ENCODE measurements at regions not wholly inside any gene's neighbourhood (a gene's known extent, or its start where the extent isn't known, plus 50 kb on each side); places are given as distances from the start of the nearest gene placed in this dataset.
"Not testable (repeated sequence)": the region's sequence is repeated elsewhere in the genome, so short reads cannot be mapped to it uniquely, and the experiment has no call there.

GRCh38 chrX:13179100-13179499 lies 134.7 kb upstream of the FAM9C start:
- Mint-ChIP-seq H3K27ac (no peak overlapping the region), H3K27me3 (no peaks in the 10 kb centered on the region), H3K4me3 (no peak overlapping the region), H3K9me3 (no peaks in the 10 kb centered on the region), H3K4me1 (peaks cover 15% of the 10 kb centered on the region), H3K36me3 (peaks cover 1% of the 10 kb centered on the region)

GRCh38 chrX:13177921-13178566 lies 133.6 kb upstream of the FAM9C start:
- H3K27me3 Mint-ChIP-seq, result no peaks in the 10 kb centered on the region
- peaks cover 1% of the 10 kb centered on the region for H3K36me3 Mint-ChIP-seq
- no peak overlapping the region for H3K27ac Mint-ChIP-seq
- peaks cover 15% of the 10 kb centered on the region for H3K4me1 Mint-ChIP-seq
- H3K4me3 Mint-ChIP-seq, result no peak overlapping the region
- no peaks in the 10 kb centered on the region for H3K9me3 Mint-ChIP-seq

- no peak overlapping the region for H3K4me3 Mint-ChIP-seq
- no peaks in the 10 kb centered on the region for H3K9me3 Mint-ChIP-seq
- H3K36me3 Mint-ChIP-seq, result peaks cover 1% of the 10 kb centered on the region
- no peaks in the 10 kb centered on the region for H3K27me3 Mint-ChIP-seq
- no peak overlapping the region for H3K27ac Mint-ChIP-seq
- H3K4me1 Mint-ChIP-seq, result peaks cover 15% of the 10 kb centered on the region
These were observed 130.6 kb upstream of the FAM9C start for GRCh38 chrX:13175056-13175455.

GRCh38 chrX:13170966-13171558 lies 126.6 kb upstream of the FAM9C start:
- Mint-ChIP-seq H3K4me1 (peaks cover 19% of the 10 kb centered on the region), H3K36me3 (peaks cover 3% of the 10 kb centered on the region), H3K27ac (no peak overlapping the region), H3K4me3 (no peak overlapping the region), H3K27me3 (no peaks in the 10 kb centered on the region), H3K9me3 (no peaks in the 10 kb centered on the region)

GRCh38 chrX:13169684-13170083 lies 125.3 kb upstream of the FAM9C start:
- no peaks in the 10 kb centered on the region for H3K27me3 Mint-ChIP-seq
- no peaks in the 10 kb centered on the region for H3K9me3 Mint-ChIP-seq
- H3K27ac Mint-ChIP-seq, result no peak overlapping the region
- H3K4me3 Mint-ChIP-seq, result no peak overlapping the region
- H3K36me3 Mint-ChIP-seq, result peaks cover 2% of the 10 kb centered on the region
- peaks cover 20% of the 10 kb centered on the region for H3K4me1 Mint-ChIP-seq

- Mint-ChIP-seq H3K27ac (peak overlapping the region; percentile 92), H3K36me3 (peaks cover 2% of the 10 kb centered on the region), H3K27me3 (no peaks in the 10 kb centered on the region), H3K4me3 (peak overlapping the region; percentile 80), H3K9me3 (no peaks in the 10 kb centered on the region), H3K4me1 (peaks cover 20% of the 10 kb centered on the region)
These were observed 123.8 kb upstream of the FAM9C start for GRCh38 chrX:13168269-13168668.

- Mint-ChIP-seq H3K27ac (peak overlapping the region; percentile 89), H3K27me3 (no peaks in the 10 kb centered on the region)
These were observed 123.2 kb upstream of the FAM9C start for GRCh38 chrX:13167481-13168231.

GRCh38 chrX:13165266-13166189 lies 121.1 kb upstream of the FAM9C start:
- Mint-ChIP-seq H3K4me1 (peaks cover 25% of the 10 kb centered on the region), H3K9me3 (no peaks in the 10 kb centered on the region), H3K27me3 (no peaks in the 10 kb centered on the region), H3K36me3 (peaks cover 2% of the 10 kb centered on the region), H3K27ac (peak overlapping the region; percentile 23), H3K4me3 (no peak overlapping the region)

More at GRCh38 chrX:13167481-13168231, 123.2 kb upstream of the FAM9C start:
- peaks cover 20% of the 10 kb centered on the region for H3K4me1 Mint-ChIP-seq
- no peaks in the 10 kb centered on the region for H3K9me3 Mint-ChIP-seq
- peaks cover 2% of the 10 kb centered on the region for H3K36me3 Mint-ChIP-seq
- peak overlapping the region; percentile 80 for H3K4me3 Mint-ChIP-seq

- Mint-ChIP-seq H3K4me3 (no peak overlapping the region), H3K27me3 (no peaks in the 10 kb centered on the region), H3K4me1 (peaks cover 25% of the 10 kb centered on the region), H3K9me3 (no peaks in the 10 kb centered on the region), H3K36me3 (peaks cover 2% of the 10 kb centered on the region), H3K27ac (peak overlapping the region; percentile 23)
These were observed 120.2 kb upstream of the FAM9C start for GRCh38 chrX:13164611-13165010.

- no peaks in the 10 kb centered on the region for H3K36me3 Mint-ChIP-seq
- H3K4me1 Mint-ChIP-seq, result peaks cover 22% of the 10 kb centered on the region
- H3K9me3 Mint-ChIP-seq, result no peaks in the 10 kb centered on the region
- no peaks in the 10 kb centered on the region for H3K27me3 Mint-ChIP-seq
- no peak overlapping the region for H3K4me3 Mint-ChIP-seq
- H3K27ac Mint-ChIP-seq, result no peak overlapping the region
These were observed 118.5 kb upstream of the FAM9C start for GRCh38 chrX:13162772-13163410.

- H3K36me3 Mint-ChIP-seq, result no peaks in the 10 kb centered on the region
- no peak overlapping the region for H3K27ac Mint-ChIP-seq
- H3K4me1 Mint-ChIP-seq, result peaks cover 12% of the 10 kb centered on the region
- no peak overlapping the region for H3K4me3 Mint-ChIP-seq
- H3K9me3 Mint-ChIP-seq, result no peaks in the 10 kb centered on the region
- H3K27me3 Mint-ChIP-seq, result no peaks in the 10 kb centered on the region
These were observed 115.5 kb upstream of the FAM9C start for GRCh38 chrX:13159886-13160285.

- no peaks in the 10 kb centered on the region for H3K27me3 Mint-ChIP-seq
- peaks cover 2% of the 10 kb centered on the region for H3K36me3 Mint-ChIP-seq
- no peak overlapping the region for H3K27ac Mint-ChIP-seq
- peaks cover 16% of the 10 kb centered on the region for H3K4me1 Mint-ChIP-seq
- no peaks in the 10 kb centered on the region for H3K9me3 Mint-ChIP-seq
- H3K4me3 Mint-ChIP-seq, result no peak overlapping the region
These were observed 114.5 kb upstream of the FAM9C start for GRCh38 chrX:13158911-13159310.

- not testable (repeated sequence) for H3K27ac Mint-ChIP-seq, H3K9me3 Mint-ChIP-seq, H3K27me3 Mint-ChIP-seq
These were observed 111.1 kb upstream of the FAM9C start for GRCh38 chrX:13155550-13155949.

GRCh38 chrX:13153796-13154195 lies 109.4 kb upstream of the FAM9C start:
- peaks cover 2% of the 10 kb centered on the region for H3K36me3 Mint-ChIP-seq
- no peak overlapping the region for H3K4me3 Mint-ChIP-seq
- no peak overlapping the region for H3K27ac Mint-ChIP-seq
- H3K9me3 Mint-ChIP-seq, result no peaks in the 10 kb centered on the region
- H3K4me1 Mint-ChIP-seq, result peaks cover 21% of the 10 kb centered on the region
- no peaks in the 10 kb centered on the region for H3K27me3 Mint-ChIP-seq

More at GRCh38 chrX:13155550-13155949, 111.1 kb upstream of the FAM9C start:
- not testable (repeated sequence) for H3K4me3 Mint-ChIP-seq, H3K36me3 Mint-ChIP-seq
- H3K4me1 Mint-ChIP-seq, result peaks cover 29% of the 10 kb centered on the region
